Esophagus squamous epithelium (tissue), 5 donors: ENCODE measurements at regions not wholly inside any gene's neighbourhood (a gene's known extent, or its start where the extent isn't known, plus 50 kb on each side); places are given as distances from the start of the nearest gene placed in this dataset.

ENCODE experiments used
- DNase-seq: peaks from one replicate; lab custom pipeline; 2025; lab: John Stamatoyannopoulos, UW
- H3K27ac ChIP-seq, 4 donors: fragments of 200-600 bp; sonication (generic); one replicate each; pipeline ENCODE4 v1.5.1; 2016 to 2019; ENCODE audit warnings: mild to moderate bottlenecking in 1 of 4
- H3K27me3 ChIP-seq, 4 donors: fragments of 200-600 bp; sonication (generic); 1 replicate in 3 of 4; 2 replicates in 1 of 4; pipeline versions ENCODE4 v1.5.1 to v1.6.0; 2017 to 2021; ENCODE audit warnings: antibody characterized with exemption in 1 of 4
- H3K36me3 ChIP-seq, 3 donors: fragments of 200-600 bp; sonication (generic); one replicate each; pipeline ENCODE4 v1.5.1; 2016 to 2019
- H3K4me1 ChIP-seq, 3 donors: fragments of 200-600 bp; sonication (generic); one replicate each; pipeline ENCODE4 v1.5.1; 2017 to 2019
- H3K4me3 ChIP-seq, 4 donors: fragments of 200-600 bp; sonication (generic); 1 replicate in 3 of 4; 2 replicates in 1 of 4; pipeline ENCODE4 v1.5.1; 2016 to 2019; ENCODE audit warnings: mild to moderate bottlenecking in 2 of 4, moderate library complexity in 1 of 4
- H3K9me3 ChIP-seq, 3 donors: fragments of 200-600 bp; sonication (generic); one replicate each; pipeline ENCODE4 v1.5.1; 2016 to 2019
- POLR2A ChIP-seq, 4 donors: fragments of 450-650 bp; IDR thresholded peaks; one replicate each; pipeline ENCODE4 v1.6.1; 2017; ENCODE audit warnings: antibody characterized with exemption in 4 of 4, mild to moderate bottlenecking in 4 of 4, moderate library complexity in 3 of 4
- WGBS, 2 donors: methylation state at CpG; one replicate each; pipeline ENCODE4 v1.1.5; 2018; 5-methylcytosine and 5-hydroxymethylcytosine counted together
- intact Hi-C: fragments of 100-400 bp; cut with DNase I; formaldehyde crosslinking; loops from one replicate; pipeline ENCODE4 v1.15.0; 2022
- TF ChIP-seq, protein P1 (sequence below), 6 experiments: fragments of 450-650 bp in 4 of 6; fragments of 200-600 bp in 2 of 6; sonication (generic) in 2 of 6; IDR thresholded peaks; one replicate each; pipeline ENCODE4 v1.5.1; 2016 to 2019; ENCODE audit warnings: antibody characterized with exemption in 6 of 6, mild to moderate bottlenecking in 4 of 6, moderate library complexity in 4 of 6
- donor health status: DM: yes; HTN: yes; CAD: no.

DNA sequence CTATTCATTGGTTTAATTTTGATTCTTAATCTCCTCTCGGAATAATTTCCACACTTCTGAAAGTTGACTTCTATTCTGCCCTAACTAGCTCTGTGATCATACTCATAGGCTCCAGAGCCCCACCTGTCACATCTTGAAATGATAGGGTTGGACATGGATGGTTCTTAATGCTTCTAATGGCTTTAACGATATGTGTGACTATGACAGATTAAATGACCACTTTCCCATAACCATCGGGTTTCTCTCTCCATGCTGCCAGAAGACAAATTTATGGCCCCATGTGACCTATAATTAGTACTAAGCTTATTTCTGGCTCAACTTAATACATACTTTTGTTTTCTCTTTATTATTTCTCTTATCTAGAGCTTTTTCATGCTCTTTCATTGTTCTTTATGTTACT lies 251.1 kb upstream of the TUT7 start:
- Histone ChIP-seq H3K4me3 (no peak overlapping the region), H3K36me3 (no peaks in the 10 kb centered on the region), H3K27me3 (no peaks in the 10 kb centered on the region), H3K27ac (no peak overlapping the region), H3K4me1 (peaks cover 0 to 3% (median 0%) of the 10 kb centered on the region in 3 donors), H3K9me3 (no peaks in the 10 kb centered on the region)
- 74 to 80% methylated on average over 3 of the region's 3 CpGs for WGBS, 2 donors
- no peak for DNase-seq
- TF ChIP-seq, protein P1, sequence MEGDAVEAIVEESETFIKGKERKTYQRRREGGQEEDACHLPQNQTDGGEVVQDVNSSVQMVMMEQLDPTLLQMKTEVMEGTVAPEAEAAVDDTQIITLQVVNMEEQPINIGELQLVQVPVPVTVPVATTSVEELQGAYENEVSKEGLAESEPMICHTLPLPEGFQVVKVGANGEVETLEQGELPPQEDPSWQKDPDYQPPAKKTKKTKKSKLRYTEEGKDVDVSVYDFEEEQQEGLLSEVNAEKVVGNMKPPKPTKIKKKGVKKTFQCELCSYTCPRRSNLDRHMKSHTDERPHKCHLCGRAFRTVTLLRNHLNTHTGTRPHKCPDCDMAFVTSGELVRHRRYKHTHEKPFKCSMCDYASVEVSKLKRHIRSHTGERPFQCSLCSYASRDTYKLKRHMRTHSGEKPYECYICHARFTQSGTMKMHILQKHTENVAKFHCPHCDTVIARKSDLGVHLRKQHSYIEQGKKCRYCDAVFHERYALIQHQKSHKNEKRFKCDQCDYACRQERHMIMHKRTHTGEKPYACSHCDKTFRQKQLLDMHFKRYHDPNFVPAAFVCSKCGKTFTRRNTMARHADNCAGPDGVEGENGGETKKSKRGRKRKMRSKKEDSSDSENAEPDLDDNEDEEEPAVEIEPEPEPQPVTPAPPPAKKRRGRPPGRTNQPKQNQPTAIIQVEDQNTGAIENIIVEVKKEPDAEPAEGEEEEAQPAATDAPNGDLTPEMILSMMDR (IDR thresholded peaks at IDR 0.05), result no peak
- TF ChIP-seq POLR2A (IDR thresholded peaks at IDR 0.05), result no peak
- intact Hi-C loops, result no loop called here

DNA sequence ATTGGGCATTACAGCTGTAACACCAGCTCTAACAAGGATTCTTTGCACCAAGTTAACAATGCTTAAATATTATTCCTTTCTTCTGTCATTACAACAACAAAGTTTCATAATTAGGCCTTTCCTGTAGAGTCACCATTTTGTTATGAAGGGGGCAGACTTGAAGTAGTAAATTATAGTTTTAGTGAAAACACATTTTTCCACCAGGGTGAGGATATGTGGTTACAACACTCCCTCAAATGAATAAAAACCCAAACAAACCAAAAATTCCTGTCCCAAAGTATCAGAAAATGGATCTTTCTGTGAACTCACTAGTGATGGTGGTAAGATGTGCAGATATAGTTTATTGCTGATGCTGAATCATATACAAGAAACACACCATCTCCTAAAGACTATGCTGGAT lies 250.5 kb upstream of the TUT7 start:
- Histone ChIP-seq H3K27ac (no peak overlapping the region), H3K27me3 (no peaks in the 10 kb centered on the region), H3K4me3 (no peak overlapping the region), H3K9me3 (no peaks in the 10 kb centered on the region), H3K36me3 (no peaks in the 10 kb centered on the region), H3K4me1 (peaks cover 0 to 9% (median 0%) of the 10 kb centered on the region in 3 donors)
- TF ChIP-seq, protein P1 (IDR thresholded peaks at IDR 0.05), result no peak
- TF ChIP-seq POLR2A (IDR thresholded peaks at IDR 0.05), result no peak
- intact Hi-C loops, result no loop called here
- no peak for DNase-seq

DNA sequence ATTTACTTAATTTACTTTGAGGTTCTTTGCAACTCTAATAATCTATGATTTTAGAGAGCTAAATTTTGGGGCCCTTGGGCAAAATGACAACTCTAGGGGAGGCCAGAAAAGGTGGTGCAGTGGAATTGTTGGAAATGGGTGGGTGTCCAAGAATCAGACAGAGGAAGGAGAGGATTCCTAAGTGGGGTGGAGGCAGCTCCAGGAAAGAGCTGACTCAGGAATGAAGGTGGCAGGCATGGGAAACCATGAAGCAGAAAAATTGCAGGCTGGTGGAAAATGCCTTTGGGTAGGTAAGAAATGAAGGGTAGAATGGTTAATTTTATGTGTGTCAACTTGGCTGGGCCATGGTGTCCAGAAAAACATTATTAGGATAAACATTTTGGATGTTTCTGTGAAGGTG lies 248.5 kb upstream of the TUT7 start:
- Histone ChIP-seq H3K4me1 (peaks cover 0 to 10% (median 0%) of the 10 kb centered on the region in 3 donors), H3K4me3 (no peak overlapping the region), H3K36me3 (no peaks in the 10 kb centered on the region), H3K9me3 (no peaks in the 10 kb centered on the region), H3K27ac (no peak overlapping the region), H3K27me3 (peaks cover 0 to 3% (median 0%) of the 10 kb centered on the region in 4 donors)
- no peak for TF ChIP-seq POLR2A (IDR thresholded peaks at IDR 0.05)
- TF ChIP-seq, protein P1 (IDR thresholded peaks at IDR 0.05), result no peak
- intact Hi-C loops, result no loop called here
- no peak for DNase-seq

DNA sequence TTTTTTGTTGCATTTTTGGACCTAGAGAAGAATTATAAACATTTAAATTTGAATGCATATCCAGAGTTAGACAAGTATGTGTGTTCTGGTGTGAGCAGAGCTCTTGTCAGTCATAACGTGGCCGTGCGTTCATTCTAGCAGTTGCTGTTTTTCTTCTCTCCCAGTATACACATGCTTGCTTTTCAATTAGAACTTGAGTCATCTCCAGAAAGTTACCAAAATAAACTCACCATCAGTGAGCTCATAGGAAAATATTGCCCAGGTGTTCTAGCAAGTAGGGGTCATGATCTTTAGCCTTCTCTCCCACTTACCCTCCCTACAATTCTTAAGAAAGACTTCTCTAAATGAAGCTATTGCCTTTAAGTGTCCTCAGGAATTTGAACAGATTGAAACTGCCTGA lies 247.5 kb upstream of the TUT7 start:
- H3K27me3 ChIP-seq, result peaks cover 0 to 3% (median 0%) of the 10 kb centered on the region in 4 donors
- peaks cover 0 to 10% (median 0%) of the 10 kb centered on the region in 3 donors for H3K4me1 ChIP-seq
- intact Hi-C loops, result no loop called here
- DNase-seq, result no peak
- H3K36me3 ChIP-seq, result no peaks in the 10 kb centered on the region
- 59 to 76% methylated on average over 3 of the region's 3 CpGs for WGBS, 2 donors
- no peaks in the 10 kb centered on the region for H3K9me3 ChIP-seq
- TF ChIP-seq, protein P1 (IDR thresholded peaks at IDR 0.05), result no peak
- no peak for TF ChIP-seq POLR2A (IDR thresholded peaks at IDR 0.05)
- H3K27ac ChIP-seq, result no peak overlapping the region
- no peak overlapping the region for H3K4me3 ChIP-seq

DNA sequence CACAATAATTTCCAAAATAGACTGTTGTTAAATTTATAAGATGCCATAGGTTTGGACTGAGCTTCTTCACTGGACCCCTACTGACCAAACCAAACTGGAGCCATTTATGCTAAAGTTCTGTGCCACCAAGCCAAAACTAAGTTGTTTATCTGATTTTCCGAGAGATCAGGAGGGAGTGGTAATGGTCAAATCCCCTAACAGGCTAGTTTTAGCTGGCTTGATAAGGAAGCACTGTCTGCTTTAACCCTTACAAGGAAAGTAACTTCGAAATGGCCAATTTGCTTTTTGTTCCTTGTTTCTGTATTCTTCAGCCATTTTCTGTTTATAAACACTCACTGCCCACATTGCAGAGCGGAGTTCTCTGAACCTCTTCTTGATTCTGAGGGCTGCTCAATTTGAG lies 246.8 kb upstream of the TUT7 start:
- H3K36me3 ChIP-seq, result no peaks in the 10 kb centered on the region
- 50 to 76% methylated on average over 3 of the region's 3 CpGs for WGBS, 2 donors
- H3K27me3 ChIP-seq, result peaks cover 0 to 3% (median 0%) of the 10 kb centered on the region in 4 donors
- no peak overlapping the region for H3K27ac ChIP-seq
- H3K4me1 ChIP-seq, result peaks cover 0 to 10% (median 0%) of the 10 kb centered on the region in 3 donors
- H3K4me3 ChIP-seq, result no peak overlapping the region
- TF ChIP-seq POLR2A (IDR thresholded peaks at IDR 0.05), result no peak
- TF ChIP-seq, protein P1 (IDR thresholded peaks at IDR 0.05), result no peak
- no peak for DNase-seq
- intact Hi-C loops, result no loop called here
- no peaks in the 10 kb centered on the region for H3K9me3 ChIP-seq
